ENCODE measurements at regions not wholly inside any gene's neighbourhood (a gene's known extent, or its start where the extent isn't known, plus 50 kb on each side); places are given as distances from the start of the nearest gene placed in this dataset.

- ATAC-seq: no peak
- Histone ChIP-seq H3K4me1 (no peaks in the 10 kb centered on the region), H3K4me3 (no peak overlapping the region), H3K27me3 (no peaks in the 10 kb centered on the region), H3K9me3 (no peaks in the 10 kb centered on the region), H3K36me3 (no peaks in the 10 kb centered on the region), H3K27ac (no peak overlapping the region)
- whole genome bisulfite sequencing, 2 donors (ENCODE audit: low coverage in 1 of 2): 80% methylated on average over 1 of the region's 1 CpG; no CpG with 5 or more reads in 1 of the 2 donors
- TF ChIP-seq EP300 (IDR thresholded peaks at IDR 0.05): no peak
- no peak for TF ChIP-seq CTCF (IDR thresholded peaks at IDR 0.05)
- TF ChIP-seq POLR2A (IDR thresholded peaks at IDR 0.05): no peak
- TF ChIP-seq POLR2AphosphoS5 (IDR thresholded peaks at IDR 0.05): no peak
Measured at GRCh38 chr7:41760293-41760692, 57.4 kb upstream of the INHBA start.

GRCh38 chr7:41758321-41758720, 55.4 kb upstream of the INHBA start:
- H3K4me1 ChIP-seq: no peaks in the 10 kb centered on the region
- WGBS, 2 donors (ENCODE audit: low coverage in 1 of 2): 58 to 60% methylated on average over 3 of the region's 3 CpGs
- no peak overlapping the region for H3K27ac ChIP-seq
- ATAC-seq: no peak
- H3K27me3 ChIP-seq: no peaks in the 10 kb centered on the region
- no peak for TF ChIP-seq CTCF (IDR thresholded peaks at IDR 0.05)
- no peak for TF ChIP-seq POLR2A (IDR thresholded peaks at IDR 0.05)
- no peak for TF ChIP-seq POLR2AphosphoS5 (IDR thresholded peaks at IDR 0.05)
- no peak for TF ChIP-seq EP300 (IDR thresholded peaks at IDR 0.05)
- H3K4me3 ChIP-seq: no peak overlapping the region
- H3K9me3 ChIP-seq: peaks cover 0 to 4% (median 0%) of the 10 kb centered on the region in 3 donors
- H3K36me3 ChIP-seq: no peaks in the 10 kb centered on the region

GRCh38 chr7:41756650-41757182, 53.8 kb upstream of the INHBA start:
- Histone ChIP-seq H3K36me3 (no peaks in the 10 kb centered on the region), H3K27ac (no peak overlapping the region), H3K4me1 (no peaks in the 10 kb centered on the region), H3K9me3 (peaks cover 0 to 4% (median 0%) of the 10 kb centered on the region in 3 donors), H3K4me3 (no peak overlapping the region), H3K27me3 (no peaks in the 10 kb centered on the region)
- no peak for ATAC-seq
- TF ChIP-seq POLR2A (IDR thresholded peaks at IDR 0.05) (no peak), CTCF (IDR thresholded peaks at IDR 0.05) (no peak), POLR2AphosphoS5 (IDR thresholded peaks at IDR 0.05) (no peak), EP300 (IDR thresholded peaks at IDR 0.05) (no peak)
- 82 to 83% methylated on average over 3 of the region's 3 CpGs for WGBS, 2 donors (ENCODE audit: low coverage in 1 of 2)

- no peak overlapping the region for H3K27ac ChIP-seq
- WGBS, 2 donors (ENCODE audit: low coverage in 1 of 2): 57 to 62% methylated on average over 1 of the region's 1 CpG
- peaks cover 0 to 4% (median 0%) of the 10 kb centered on the region in 3 donors for H3K9me3 ChIP-seq
- no peak for TF ChIP-seq POLR2AphosphoS5 (IDR thresholded peaks at IDR 0.05)
- no peak for TF ChIP-seq CTCF (IDR thresholded peaks at IDR 0.05)
- TF ChIP-seq POLR2A (IDR thresholded peaks at IDR 0.05): no peak
- TF ChIP-seq EP300 (IDR thresholded peaks at IDR 0.05): no peak
- ATAC-seq: no peak
- H3K4me1 ChIP-seq: no peaks in the 10 kb centered on the region
- no peaks in the 10 kb centered on the region for H3K27me3 ChIP-seq
- no peak overlapping the region for H3K4me3 ChIP-seq
- no peaks in the 10 kb centered on the region for H3K36me3 ChIP-seq
Measured at GRCh38 chr7:41755096-41755495, 52.2 kb upstream of the INHBA start.

- TF ChIP-seq POLR2A (IDR thresholded peaks at IDR 0.05) (no peak), EP300 (IDR thresholded peaks at IDR 0.05) (no peak), POLR2AphosphoS5 (IDR thresholded peaks at IDR 0.05) (no peak), CTCF (IDR thresholded peaks at IDR 0.05) (no peak)
- Histone ChIP-seq H3K36me3 (no peaks in the 10 kb centered on the region), H3K9me3 (peaks cover 0 to 4% (median 0%) of the 10 kb centered on the region in 3 donors), H3K4me1 (no peaks in the 10 kb centered on the region), H3K27me3 (no peaks in the 10 kb centered on the region), H3K27ac (no peak overlapping the region), H3K4me3 (no peak overlapping the region)
- ATAC-seq: no peak
Measured at GRCh38 chr7:41754046-41754445, 51.2 kb upstream of the INHBA start.

Data from gastroesophageal sphincter (tissue), 4 donors.